ENCODE measurements at regions not wholly inside any gene's neighbourhood (a gene's known extent, or its start where the extent isn't known, plus 50 kb on each side); places are given as distances from the start of the nearest gene placed in this dataset.

GRCh38 chr2:128670066-128670465 is 351.4 kb upstream of the HS6ST1 start:
- TF ChIP-seq CTCF (conservative IDR thresholded peaks at IDR 0.05; ENCODE audit: low read depth, low read length) (no peak), EZH2 (IDR thresholded peaks at IDR 0.05; ENCODE audit: borderline replicate concordance, low read depth, low read length, poor library complexity, severe bottlenecking) (no peak)

Data from A673 (cell line).